ENCODE measurements at regions not wholly inside any gene's neighbourhood (a gene's known extent, or its start where the extent isn't known, plus 50 kb on each side); places are given as distances from the start of the nearest gene placed in this dataset.
"Not testable (repeated sequence)": the region's sequence is repeated elsewhere in the genome, so short reads cannot be mapped to it uniquely, and the experiment has no call there.

DNA sequence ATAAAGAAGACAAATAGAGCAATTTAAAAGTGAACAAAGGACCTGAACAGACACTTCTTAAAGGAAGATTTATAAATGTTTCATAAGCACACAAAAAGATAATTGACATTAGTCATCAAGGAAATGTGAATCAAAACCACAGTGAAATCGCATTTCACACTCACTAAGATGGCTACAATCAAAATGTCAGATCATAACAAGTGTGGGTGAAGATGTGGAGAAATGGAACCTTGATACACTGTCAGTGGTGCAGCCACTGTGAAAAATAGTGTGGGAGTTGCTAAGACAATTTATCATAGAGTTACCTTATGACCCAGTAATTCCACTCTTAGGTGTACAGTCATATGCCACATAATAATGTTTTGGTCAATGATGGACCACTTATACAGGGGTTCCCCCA is 54.5 kb upstream of the HTR4 start:
- no peak for DNase-seq

DNA sequence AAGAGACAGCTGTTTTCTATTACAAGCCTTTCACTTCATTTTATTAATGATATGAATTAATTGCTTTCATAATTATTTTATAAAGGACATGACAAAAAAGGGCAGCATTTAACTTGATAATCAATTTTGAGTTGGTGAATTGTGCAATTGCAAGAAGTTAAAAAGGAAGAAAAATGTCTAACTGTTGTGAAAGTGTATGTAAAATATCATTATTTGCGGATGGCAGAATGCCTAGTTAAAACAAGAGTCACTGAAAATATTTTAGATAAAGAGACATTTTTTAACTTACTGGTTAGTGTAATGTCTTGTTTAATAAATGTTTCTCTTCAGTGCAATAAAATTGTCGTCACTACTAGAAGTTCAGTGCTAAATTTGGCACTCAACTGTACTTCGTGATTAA is 57.6 kb upstream of the HTR4 start:
- no peak for DNase-seq

DNA sequence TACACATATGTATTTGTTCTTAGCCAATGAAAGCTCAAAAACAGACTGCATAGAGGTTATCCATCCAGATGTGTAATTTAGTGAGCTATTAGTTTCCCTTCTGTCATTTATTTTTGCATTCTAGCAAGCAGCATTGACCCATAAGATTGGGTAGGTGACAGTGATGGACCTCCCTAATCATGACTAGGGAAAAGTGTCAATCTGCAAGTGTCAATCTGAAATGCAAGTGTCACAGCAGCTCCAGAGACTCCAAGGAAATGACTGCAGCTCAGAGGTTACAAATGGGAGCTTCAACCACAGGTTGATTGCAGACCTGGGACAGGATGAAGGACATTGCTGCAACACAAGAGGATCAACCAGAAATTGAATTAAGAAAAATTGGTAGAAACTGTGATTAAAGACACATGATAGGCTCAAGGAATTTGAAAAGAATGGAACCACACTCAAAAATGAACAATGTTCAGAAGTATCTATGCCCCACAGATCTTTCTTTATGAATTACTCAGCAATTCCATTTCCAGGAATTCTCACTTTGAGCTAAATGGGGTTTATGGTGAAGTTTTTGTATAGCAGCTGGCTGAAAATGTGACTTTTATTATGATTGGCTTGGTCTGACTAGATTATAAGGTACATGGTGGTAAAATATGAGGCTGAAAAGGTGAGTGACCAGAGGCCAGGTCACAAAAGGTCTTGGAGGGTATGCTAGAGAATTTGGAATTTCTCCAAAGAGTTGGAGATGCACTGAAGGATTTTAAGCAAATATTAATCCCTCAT is 59.6 kb upstream of the HTR4 start:
- DNase-seq, result no peak

DNA sequence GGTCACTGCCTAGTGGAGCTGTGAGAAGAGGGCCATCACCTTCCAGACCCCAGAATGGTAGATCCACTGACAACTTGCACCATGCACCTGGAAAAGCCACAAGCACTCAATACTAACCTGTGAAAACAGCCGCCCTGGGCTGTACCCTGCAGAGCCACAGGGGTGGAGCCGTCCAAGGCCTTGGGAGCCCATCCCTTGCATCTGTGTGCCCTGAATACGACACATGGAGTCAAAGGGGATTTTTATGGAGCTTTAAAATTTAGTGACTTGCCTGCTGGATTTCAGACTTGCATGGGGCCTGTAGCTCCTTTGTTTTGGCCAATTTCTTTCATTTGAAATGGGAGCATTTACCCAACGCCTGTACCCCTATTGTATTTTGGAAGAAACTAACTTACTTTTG is 62.4 kb upstream of the HTR4 start:
- no peak for DNase-seq

DNA sequence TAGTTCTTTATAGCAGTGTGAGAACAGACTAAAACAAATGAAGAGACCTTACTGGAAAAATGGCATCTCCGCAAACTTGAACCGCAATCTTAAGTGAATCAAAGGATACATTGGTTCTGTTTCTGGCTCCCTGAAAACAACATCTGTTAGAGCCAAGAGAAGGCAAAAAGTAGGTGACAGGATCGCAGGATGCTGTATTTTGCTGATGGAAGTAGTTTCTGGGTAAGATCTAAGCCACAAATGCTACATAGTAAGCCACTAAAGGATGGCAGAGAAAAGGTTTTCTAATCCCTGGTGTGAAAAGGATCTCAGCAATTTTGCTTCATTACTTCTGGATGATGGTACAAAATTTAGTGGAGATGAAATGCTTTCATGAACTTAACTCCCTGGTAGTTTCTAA is 63.3 kb upstream of the HTR4 start:
- no peak for DNase-seq

DNA sequence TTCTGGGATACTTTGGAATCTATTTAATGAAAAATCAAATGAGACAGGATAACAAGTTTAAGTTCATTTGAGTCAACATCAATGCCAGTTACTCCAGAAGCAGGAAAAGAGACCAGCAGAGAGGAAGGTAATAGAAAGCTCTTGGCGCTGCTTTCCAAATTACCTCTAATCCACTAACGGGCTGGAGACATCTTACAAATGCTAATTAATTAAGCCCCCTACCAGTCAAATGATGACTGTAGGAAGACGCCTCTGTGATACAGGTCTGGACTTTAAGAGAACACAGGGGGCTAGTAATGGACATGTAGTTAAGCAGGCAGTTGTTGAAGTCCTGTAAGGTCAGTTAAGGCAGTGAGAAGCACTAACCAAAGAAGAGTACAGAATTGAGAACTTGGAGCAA is 65.3 kb upstream of the HTR4 start:
- no peak for DNase-seq

DNA sequence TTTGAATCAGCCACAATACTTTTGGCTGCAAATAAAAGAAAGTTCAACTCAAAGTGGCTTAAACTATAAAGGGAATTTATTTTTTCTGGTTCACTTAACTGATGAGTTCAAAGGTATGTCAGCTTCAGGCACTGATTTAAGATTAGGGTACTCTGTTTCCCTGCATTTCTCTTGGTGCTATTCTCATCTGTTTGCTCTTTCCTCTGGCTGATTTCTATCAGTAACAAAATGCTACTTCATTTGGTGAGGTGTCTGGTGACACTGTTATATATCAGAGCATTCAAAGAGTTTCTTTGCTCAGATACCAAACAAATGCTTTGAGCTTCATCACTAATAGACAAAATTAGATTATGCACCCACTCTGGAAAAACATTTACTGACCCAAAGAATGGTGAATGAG is 65.9 kb upstream of the HTR4 start:
- DNase-seq, result no peak

DNA sequence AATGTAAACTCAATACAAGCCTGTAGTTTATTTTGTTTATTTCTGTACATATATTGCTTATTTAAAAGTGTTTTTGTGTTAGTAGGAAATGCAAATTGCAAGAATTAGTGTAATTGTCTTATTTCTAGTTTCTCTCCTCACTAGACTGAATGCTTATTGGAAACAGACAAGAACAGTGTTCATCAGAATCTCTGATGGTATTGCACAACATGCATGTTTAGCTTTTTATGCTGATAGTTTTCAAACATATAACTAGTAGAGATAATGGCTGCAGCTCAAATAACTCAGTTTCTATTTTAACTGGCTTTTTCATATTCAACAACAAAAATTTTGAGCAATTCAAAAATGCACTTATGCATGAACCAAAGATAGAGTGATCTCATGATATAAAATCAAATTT is 68.8 kb upstream of the HTR4 start:
- no peak for DNase-seq

DNA sequence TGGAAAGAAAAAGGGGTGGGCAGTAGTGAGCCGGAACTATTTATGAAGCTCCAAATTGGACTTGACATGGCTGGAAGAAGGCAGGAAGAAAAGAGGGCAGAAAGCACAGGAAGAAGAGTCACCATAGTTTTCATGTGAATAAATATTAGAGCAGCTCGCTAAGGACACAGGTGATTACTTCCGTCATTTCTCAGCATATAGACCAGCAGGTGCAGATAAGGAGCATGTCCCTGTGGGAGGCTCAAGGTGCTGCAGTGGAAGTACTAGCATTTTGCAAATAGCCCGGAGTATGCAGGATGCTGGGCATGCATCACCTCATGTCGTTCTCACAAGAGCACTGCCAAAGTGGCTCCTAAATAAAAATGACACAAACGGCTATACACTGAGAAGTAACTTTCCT is 71.3 kb upstream of the HTR4 start:
- no peak for DNase-seq

DNA sequence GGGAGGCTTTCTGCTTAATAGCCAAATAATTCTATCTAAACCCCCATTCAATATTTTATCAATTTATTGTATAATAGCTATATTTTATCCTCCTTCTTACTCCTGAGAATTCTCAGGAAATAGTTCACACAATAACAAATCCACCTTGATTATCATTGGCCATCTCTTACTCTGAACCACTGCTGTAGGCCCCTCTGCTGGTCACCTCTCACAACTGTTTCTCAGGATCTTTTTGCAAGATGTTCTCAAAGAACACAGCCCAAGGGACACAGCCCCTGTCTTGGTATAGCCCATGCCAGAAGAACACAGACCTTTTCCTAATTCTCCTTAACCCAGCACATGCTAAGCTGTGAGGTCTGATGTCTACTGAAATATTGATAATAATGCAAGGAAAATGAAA is 74.9 kb upstream of the HTR4 start:
- no peak for DNase-seq

DNA sequence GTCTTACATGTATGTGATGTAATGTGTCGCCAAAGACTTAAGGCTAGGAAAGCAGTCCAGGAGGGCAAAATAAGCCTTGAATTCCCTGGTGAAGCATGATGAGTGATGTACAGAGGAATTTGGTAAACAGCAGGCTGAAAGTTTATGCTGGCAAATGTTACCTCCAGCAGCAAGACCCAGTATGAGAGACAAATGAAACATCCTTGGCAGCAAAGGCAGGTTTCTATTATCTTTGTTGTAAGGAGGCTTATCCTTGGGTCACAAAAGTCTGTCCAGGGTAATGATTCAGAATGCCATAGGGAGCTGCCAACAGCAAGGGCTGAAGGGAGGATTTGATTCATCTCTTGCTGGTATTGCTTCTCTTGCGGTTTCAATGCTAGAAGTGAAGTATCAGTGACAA is 75.9 kb upstream of the HTR4 start:
- DNase-seq, result no peak

DNA sequence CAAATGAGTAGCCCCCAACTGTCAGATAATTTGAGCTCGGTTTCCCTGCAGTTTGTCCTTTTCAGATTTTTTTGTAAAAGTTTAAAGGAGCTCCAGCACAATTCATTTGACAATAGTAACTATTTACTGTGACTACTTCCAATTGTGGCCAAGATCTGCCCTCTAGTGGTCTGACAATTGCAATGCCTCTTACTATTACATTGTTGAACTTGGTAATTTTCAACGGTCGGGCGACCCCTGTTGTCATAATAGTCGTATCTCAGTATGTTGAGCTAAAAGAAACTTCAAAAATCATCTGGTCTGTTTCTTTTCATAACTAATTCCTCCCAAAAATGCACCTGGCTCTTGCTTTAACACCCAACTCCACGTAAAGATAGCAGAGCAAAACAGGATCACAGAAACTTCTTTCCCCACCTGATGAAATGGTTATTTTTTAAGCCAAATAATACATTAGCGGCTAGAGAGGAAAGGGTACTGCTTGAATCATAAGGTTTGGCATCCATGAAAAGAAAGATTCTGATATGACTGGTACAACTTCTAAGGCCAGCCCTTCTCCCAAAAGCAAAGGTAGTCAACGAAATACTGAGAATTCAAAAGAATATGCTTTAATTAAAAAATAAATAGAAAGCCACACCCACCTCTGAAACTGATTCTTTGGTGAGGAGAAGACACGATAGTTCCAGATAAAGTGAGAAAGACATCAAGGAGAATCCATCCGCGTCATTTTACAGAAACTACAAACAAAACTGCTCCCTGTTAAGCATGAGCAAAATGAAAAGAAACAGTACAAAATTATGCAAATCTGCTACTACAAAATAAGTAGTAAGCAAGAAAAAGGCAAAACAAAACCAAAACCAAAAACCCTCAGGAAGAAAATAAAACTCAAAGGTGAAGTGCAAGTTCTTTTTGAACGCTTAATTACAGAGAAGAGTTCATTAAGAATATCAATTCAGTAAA is 76.9 kb upstream of the HTR4 start:
- DNase-seq, result peak; percentile 81

DNA sequence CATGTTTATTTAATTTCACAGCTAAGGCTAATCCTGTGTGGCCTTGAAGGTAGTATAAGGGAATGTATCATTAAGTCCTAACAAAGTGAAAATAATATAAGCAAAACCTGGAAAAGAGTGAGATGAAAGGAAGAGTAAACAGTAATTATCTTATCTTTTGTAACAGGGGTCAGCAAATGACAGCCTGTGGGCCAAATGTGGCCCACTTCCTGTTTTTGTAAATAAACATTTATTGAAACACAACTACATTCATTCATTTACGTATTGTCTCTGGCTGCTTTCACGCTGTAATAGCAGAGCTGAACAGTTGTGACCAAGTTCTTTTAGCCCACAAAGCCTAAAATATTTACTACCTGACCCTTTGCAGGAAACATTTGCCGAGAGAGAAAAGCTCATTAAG is 78.4 kb upstream of the HTR4 start:
- DNase-seq, result no peak

DNA sequence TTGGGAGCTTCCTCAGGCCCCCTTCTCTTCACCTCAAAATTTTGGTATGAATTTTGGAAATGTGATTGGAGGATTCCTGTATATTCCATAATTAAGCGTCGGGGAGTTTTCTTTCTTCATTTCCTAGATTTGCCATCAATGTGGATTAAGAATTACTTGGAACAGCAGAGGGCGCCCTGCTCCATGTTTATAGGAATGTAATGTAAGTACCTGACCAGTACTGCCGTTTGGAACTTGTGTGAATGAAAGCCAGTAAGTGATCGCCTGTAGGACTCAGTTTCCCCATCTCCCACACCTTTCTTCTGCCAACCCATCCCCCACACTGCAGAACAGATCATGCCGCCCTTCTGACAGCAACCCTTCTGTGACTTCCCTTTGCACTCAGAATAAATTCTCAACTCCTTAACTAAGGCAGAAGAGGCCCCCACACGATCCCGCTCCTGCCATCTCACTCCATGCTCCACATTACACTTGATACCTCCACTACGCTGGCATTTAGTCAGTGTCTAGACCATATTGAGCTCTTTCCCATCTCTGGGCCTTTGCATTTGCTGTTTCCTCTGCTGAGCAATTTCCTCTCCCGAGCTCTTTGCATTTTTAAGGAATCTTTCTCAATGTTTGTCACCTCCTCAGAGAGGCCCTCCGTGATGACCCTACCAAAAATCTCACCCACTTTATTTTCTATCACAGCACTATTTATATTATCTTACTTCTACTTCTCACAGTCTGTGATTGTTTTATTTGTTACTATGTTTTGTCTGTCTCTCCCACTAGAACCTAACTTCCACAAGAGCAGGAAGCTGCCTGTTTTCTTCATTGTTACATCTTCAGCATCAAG is 79.5 kb upstream of the HTR4 start:
- peak; percentile 77 for DNase-seq

DNA sequence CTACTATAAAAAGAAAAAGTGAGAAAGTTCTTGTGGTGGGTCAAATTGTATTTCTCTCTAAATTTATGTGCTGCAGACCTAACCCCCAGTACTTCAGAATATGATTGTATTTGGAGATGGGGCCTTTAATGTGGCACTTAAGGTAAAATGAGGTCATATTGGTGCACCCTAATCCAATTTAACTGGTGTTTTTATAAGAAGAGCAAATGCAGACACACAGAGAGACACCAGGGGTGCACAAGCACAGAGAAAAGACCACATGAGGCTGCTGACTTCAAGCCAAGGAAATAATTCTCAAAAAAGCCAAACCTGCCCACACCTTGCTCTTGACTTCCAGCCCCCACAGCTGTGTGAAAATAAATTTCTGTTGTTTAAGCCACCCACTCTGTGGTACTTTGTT is 80.2 kb upstream of the HTR4 start:
- DNase-seq, result no peak

DNA sequence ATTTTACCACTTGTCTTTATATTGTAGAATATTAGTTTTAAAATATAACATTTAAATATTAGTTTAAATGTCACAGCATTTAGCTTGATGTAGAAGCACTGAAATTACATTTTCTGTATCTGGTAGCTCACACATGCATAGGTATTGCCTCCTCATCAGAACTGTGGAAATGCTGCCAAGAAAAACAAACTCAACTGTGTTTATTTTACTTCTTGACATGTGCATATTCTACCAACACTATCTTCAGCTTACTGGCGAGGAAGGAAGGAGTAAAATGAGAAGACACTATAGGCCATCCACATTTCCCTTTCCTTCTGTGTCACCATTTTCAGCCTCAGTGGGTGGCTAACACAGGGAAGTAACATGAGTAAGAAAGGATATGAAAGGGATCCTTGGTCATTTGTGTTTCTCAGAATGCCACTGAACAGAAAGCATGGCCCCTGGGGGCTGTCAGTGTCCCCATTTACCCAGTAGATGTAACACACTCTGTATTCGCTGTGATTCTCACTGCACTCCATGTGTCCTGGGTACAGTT is 81.0 kb upstream of the HTR4 start:
- peak; percentile 70 for DNase-seq

DNA sequence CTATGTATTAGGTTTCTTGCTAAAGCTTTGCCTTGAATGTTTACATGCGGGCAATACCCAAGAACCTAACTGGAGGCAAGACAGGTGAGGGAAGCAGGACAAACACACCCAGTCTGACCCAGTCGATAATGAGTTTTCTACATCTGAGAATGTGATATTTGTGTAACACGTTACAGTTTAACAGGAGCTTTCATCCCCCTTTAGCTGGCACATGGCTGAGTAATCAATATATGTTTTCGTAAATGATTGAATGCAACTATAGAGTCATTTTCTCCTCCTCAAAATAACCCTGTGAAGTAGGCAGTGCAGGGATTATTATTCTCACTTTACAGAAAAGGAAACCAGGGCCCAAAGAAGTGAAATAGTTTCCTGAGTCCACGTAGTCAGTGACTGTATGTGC is 84.7 kb upstream of the HTR4 start:
- no peak for DNase-seq

DNA sequence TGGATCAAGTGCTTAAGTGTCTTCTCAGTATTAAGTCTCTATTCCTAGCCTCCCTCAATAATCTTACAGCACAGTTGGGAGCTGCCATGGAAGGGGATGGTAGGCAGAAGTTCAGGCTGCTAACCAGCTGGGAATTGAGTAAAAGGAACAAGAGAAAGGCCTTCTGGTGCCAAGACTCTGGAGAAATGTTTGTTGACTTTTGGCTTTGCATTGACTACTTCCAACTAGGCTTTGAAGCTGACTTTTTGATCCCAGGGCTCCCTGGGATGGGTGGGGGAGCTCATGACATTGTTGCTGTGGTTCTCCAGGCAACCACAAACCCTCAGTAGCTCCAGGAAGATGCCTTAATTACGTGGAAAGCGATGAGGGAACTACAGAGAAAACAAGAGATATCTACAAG is 85.2 kb upstream of the HTR4 start:
- no peak for DNase-seq

DNA sequence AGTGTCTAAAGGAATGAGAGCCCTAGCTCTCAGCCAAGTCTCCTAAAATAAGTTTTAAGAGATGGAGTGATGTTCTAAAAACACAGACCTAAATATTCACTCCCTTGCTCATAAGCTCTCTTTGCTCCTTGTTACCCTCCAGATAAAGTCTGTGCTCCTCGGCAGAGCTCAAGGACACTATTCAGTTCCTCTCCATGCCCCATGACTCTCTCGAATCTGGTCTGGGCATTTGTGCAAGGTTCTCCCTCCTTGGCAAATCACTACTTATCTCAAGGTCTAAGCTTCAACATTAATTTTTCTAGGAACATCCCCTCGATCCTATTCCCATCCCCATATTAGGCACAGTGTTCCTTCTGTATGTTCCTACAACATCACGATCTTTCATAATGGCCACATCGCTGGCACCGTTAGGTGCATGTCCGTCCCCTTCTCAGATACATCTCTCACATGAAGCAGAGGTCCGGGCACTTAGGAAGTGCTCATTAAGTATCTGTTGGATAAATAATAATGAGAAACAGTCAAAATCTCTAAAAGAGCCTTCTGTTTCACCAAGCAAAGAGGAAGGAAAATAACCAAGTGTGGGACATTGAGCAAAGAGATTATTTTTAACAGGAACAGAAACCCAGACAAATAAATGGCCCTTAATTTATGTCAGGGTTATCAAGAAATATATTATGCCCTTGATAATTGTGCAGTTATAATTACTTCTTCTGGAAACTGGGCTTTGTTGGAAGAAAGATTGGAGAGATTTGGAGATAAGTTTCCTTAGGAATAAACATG is 85.9 kb upstream of the HTR4 start:
- DNase-seq, result peak; percentile 54

DNA sequence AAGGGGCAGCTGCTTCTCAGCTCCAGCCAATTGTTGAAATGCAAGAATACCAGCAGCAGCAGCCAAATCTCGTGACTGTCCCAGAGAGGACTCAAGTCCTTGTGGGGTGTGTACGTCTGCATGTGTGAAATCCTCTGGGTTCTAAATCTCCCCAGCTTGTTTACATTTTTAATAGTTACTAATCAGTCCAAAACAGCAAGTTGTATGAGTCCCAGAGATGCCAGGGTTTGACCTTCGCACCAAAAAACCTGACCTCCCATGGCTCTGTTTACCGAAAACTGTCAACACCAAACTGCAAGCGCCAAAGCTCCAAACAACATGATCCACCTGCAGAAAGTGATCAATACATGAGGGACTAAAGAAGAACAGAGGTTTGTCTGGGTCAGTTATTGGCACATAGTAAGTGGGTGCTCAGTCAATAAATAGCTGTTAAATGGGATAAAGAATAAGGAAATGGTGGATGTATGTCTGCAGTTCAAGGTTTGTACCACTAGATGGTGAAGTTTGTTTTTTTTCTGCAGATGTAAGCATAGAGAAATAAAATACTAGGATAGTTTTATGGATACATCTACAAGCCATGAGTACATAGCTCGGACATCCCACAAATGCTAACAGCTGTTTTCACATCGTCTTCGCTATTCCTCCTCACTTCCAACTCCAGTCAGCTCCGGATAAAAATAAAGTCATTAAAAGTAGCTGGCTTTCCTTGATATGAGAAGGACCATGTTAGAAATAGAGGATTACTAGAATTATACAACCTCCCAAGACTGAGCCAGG is 85.3 kb upstream of the ADRB2 start:
- peak; percentile 58 for DNase-seq

DNA sequence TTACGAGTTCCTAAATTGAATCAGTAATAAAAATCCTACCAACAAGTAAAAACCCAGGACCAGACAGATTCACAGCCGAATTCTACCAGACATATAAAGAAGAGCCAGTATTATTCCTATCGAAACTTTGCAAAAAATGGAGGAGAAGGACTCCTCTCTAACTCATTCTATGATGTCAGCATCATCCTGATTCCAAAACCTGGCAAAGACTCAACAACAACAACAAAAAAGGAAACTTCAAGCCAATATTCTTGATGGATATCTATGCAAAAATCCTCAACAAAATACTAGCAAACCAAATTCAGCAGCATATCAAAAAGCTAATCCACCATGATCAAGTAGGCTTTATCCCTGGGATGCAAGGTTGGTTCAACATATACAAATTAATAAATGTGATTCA is 84.6 kb upstream of the ADRB2 start:
- DNase-seq, result not testable (repeated sequence)
